ENCODE measurements at regions not wholly inside any gene's neighbourhood (a gene's known extent, or its start where the extent isn't known, plus 50 kb on each side); places are given as distances from the start of the nearest gene placed in this dataset.

DNA sequence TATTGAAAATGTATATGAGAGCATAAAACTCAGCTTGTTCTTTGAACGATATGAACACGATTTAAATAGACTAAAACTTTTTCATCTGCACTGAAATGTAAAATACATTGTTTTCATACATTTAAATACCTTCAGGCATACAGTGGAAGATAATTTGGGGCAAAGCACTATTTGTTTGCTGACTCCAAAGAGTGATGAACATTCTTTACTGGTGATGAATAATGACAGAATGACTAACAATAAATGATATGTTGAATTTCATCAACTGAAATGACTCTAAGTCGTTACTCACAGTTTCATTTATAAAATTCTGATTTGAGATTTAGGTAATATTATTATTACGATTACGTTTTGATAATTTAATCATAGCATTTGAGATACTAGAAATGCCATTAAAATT lies 1160.1 kb downstream of the NLGN4X start:
- DNase-seq = no peak
- no CpG with 5 or more reads among the region's 5 CpGs for WGBS (ENCODE audit: insufficient coverage, low lambda C conversion rate)
- Histone ChIP-seq H3K4me3 (ENCODE audit: low read length) (no peak overlapping the region), H3K27me3 (ENCODE audit: control insufficient read depth, insufficient read depth, low read length) (no peaks in the 10 kb centered on the region), H3K27ac (ENCODE audit: low read length) (no peak overlapping the region), H3K36me3 (ENCODE audit: control insufficient read depth, insufficient read depth, low read length) (no peaks in the 10 kb centered on the region), H3K4me1 (ENCODE audit: control insufficient read depth, insufficient read depth, low read length) (no peaks in the 10 kb centered on the region), H3K9me3 (ENCODE audit: control insufficient read depth, low read depth, low read length) (no peaks in the 10 kb centered on the region)

DNA sequence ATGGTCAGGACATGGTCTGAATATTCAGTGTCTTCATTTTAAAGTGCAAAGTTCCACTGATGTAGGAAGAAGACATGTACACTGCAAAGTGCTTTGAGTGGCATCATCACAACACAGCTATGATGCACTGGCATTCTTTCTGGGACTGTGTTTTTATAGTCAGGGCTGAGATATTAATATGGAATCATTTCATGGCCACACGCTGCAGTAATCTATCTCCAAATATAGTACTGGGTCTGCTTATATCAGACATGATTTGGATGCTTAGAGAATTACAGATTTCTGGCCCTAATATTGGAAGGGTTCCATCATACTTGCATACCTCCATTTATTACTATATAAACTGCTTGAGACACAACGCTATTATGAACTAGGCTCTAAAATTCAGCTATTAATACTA lies 1170.9 kb downstream of the NLGN4X start:
- H3K4me1 ChIP-seq (ENCODE audit: control insufficient read depth, insufficient read depth, low read length) = peaks cover under 1% of the 10 kb centered on the region
- 100% methylated on average over 1 of the region's 2 CpGs for WGBS (ENCODE audit: insufficient coverage, low lambda C conversion rate)
- no peak overlapping the region for H3K4me3 ChIP-seq (ENCODE audit: low read length)
- H3K36me3 ChIP-seq (ENCODE audit: control insufficient read depth, insufficient read depth, low read length) = no peaks in the 10 kb centered on the region
- peak in 1 of 2 donors; percentile 1 for DNase-seq
- no peak overlapping the region for H3K27ac ChIP-seq (ENCODE audit: low read length)
- no peaks in the 10 kb centered on the region for H3K27me3 ChIP-seq (ENCODE audit: control insufficient read depth, insufficient read depth, low read length)
- H3K9me3 ChIP-seq (ENCODE audit: control insufficient read depth, low read depth, low read length) = no peaks in the 10 kb centered on the region

DNA sequence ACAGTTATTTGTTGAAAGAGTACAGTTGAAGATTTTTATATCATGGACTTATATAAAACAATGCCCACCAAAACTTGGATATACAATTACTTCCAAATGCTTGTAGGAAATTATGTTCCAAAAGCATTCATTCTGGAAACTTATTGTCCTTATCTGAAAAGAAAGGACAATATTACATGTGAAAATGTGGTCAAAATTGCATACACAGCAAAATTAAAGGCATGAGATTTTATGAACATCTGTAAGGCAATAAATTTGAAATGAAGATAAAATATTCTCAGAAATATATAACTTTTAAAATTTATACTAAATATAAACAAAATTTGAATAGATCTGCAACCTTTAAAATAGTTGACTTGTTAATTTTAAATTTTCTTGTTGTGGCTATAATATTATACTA lies 1173.8 kb downstream of the NLGN4X start:
- no peaks in the 10 kb centered on the region for H3K9me3 ChIP-seq (ENCODE audit: control insufficient read depth, low read depth, low read length)
- no peak overlapping the region for H3K4me3 ChIP-seq (ENCODE audit: low read length)
- no peaks in the 10 kb centered on the region for H3K36me3 ChIP-seq (ENCODE audit: control insufficient read depth, insufficient read depth, low read length)
- no peaks in the 10 kb centered on the region for H3K27me3 ChIP-seq (ENCODE audit: control insufficient read depth, insufficient read depth, low read length)
- no peak overlapping the region for H3K27ac ChIP-seq (ENCODE audit: low read length)
- no peak for DNase-seq
- peaks cover 4% of the 10 kb centered on the region for H3K4me1 ChIP-seq (ENCODE audit: control insufficient read depth, insufficient read depth, low read length)

DNA sequence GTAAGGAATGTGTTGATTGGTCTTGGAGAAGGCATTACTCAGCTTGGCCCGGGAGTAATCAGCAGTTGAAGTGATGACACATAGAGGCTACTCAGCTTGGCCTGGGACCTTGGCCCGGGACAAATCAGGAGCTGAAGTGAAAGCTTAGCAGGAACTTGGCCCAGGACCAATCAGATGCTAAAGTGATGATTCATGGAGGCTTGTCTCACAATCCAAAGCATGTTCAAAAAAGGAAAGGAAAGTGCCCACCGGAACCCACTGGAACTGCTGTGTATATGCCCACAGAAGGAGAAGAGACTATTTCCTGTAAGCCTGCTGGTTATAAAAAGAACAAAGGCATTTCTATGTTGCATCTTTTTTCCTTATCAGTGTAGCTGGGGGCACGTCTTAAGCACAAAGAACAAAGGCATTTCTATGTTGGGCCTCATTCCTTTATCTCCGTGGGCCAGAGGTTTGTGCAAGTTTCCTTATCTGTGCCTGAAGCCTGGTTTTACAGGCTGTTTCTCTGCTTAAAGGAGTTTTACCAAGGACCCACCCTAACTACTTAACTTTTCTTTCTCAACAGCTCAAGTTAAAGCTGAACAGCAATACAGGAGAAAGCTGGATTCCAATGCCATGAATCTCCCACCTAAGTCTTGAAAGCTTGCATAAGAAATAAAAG lies 1176.7 kb downstream of the NLGN4X start:
- H3K27ac ChIP-seq (ENCODE audit: low read length) = peak overlapping the region; percentile 53
- H3K4me3 ChIP-seq (ENCODE audit: low read length) = no peak overlapping the region
- no peaks in the 10 kb centered on the region for H3K36me3 ChIP-seq (ENCODE audit: control insufficient read depth, insufficient read depth, low read length)
- H3K4me1 ChIP-seq (ENCODE audit: control insufficient read depth, insufficient read depth, low read length) = peaks cover 4% of the 10 kb centered on the region
- H3K27me3 ChIP-seq (ENCODE audit: control insufficient read depth, insufficient read depth, low read length) = no peaks in the 10 kb centered on the region
- DNase-seq = peak; percentile 69 to 83
- no CpG with 5 or more reads among the region's 5 CpGs for WGBS (ENCODE audit: insufficient coverage, low lambda C conversion rate)
- no peaks in the 10 kb centered on the region for H3K9me3 ChIP-seq (ENCODE audit: control insufficient read depth, low read depth, low read length)

DNA sequence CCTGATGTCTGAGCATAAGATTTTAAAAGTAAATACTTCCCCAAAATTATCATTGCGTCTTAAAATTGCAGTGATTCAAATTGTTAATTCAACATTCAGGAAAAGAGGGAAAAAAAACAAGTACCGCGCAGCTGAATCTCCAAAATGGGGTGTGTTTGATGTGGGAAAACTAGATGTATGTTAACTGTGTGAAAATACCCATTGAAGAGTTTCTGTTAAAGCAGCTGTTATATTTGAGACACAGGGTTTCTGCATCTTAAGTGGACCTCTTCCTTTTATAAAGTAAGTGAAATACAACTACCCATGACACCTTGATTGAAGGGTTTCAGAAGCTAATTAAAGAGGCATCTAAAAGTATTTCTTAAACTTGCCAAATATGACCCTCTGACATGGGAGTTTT lies 1186.1 kb downstream of the NLGN4X start:
- no peaks in the 10 kb centered on the region for H3K27me3 ChIP-seq (ENCODE audit: control insufficient read depth, insufficient read depth, low read length)
- H3K9me3 ChIP-seq (ENCODE audit: control insufficient read depth, low read depth, low read length) = no peaks in the 10 kb centered on the region
- no CpG with 5 or more reads among the region's 3 CpGs for WGBS (ENCODE audit: insufficient coverage, low lambda C conversion rate)
- no peaks in the 10 kb centered on the region for H3K36me3 ChIP-seq (ENCODE audit: control insufficient read depth, insufficient read depth, low read length)
- no peak overlapping the region for H3K27ac ChIP-seq (ENCODE audit: low read length)
- no peak for DNase-seq
- H3K4me1 ChIP-seq (ENCODE audit: control insufficient read depth, insufficient read depth, low read length) = no peaks in the 10 kb centered on the region
- H3K4me3 ChIP-seq (ENCODE audit: low read length) = no peak overlapping the region

DNA sequence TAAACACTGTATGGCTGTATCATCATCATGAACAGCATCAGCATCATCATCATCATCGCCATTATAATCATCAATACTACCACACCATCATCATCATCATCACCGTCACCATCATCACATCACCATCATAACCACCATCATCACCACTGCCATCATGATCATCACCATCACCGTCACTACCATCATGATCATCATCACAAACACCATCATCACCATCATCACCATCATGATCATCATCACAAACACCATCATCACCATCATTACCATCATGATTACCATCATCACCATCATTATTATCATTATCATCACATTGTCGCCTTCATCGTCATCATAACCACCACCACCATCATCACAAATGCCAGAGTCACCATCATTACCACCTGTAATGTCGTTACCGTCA lies 1196.9 kb downstream of the NLGN4X start:
- Histone ChIP-seq H3K4me1 (ENCODE audit: control insufficient read depth, insufficient read depth, low read length) (no peaks in the 10 kb centered on the region), H3K4me3 (ENCODE audit: low read length) (no peak overlapping the region), H3K36me3 (ENCODE audit: control insufficient read depth, insufficient read depth, low read length) (no peaks in the 10 kb centered on the region), H3K9me3 (ENCODE audit: control insufficient read depth, low read depth, low read length) (no peaks in the 10 kb centered on the region), H3K27me3 (ENCODE audit: control insufficient read depth, insufficient read depth, low read length) (no peaks in the 10 kb centered on the region), H3K27ac (ENCODE audit: low read length) (no peak overlapping the region)
- WGBS (ENCODE audit: insufficient coverage, low lambda C conversion rate) = 100% methylated on average over 1 of the region's 7 CpGs
- DNase-seq = no peak

DNA sequence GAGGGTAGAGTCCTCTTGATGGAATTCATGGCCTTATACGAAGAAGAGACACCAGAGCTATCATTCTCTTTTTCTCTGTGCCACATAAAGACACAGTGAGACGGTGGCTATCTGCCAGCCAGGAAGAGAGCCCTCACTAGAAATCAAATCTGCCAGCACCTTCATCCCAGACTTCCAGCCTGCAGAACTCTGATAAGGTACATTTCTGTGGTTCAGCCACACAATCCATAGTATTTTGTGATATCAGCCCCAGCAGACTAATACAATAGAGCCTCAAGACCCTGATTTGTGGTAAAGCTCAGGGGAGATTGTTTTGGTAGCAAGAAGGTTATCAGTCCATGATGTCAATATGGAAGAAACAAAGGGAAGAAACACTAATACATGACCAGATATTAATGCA lies 1213.2 kb downstream of the NLGN4X start:
- Histone ChIP-seq H3K4me1 (ENCODE audit: control insufficient read depth, insufficient read depth, low read length) (no peaks in the 10 kb centered on the region), H3K36me3 (ENCODE audit: control insufficient read depth, insufficient read depth, low read length) (no peaks in the 10 kb centered on the region), H3K27me3 (ENCODE audit: control insufficient read depth, insufficient read depth, low read length) (no peaks in the 10 kb centered on the region), H3K27ac (ENCODE audit: low read length) (no peak overlapping the region), H3K9me3 (ENCODE audit: control insufficient read depth, low read depth, low read length) (no peaks in the 10 kb centered on the region), H3K4me3 (ENCODE audit: low read length) (no peak overlapping the region)
- no peak for DNase-seq
- no CpG with 5 or more reads among the region's 2 CpGs for WGBS (ENCODE audit: insufficient coverage, low lambda C conversion rate)

DNA sequence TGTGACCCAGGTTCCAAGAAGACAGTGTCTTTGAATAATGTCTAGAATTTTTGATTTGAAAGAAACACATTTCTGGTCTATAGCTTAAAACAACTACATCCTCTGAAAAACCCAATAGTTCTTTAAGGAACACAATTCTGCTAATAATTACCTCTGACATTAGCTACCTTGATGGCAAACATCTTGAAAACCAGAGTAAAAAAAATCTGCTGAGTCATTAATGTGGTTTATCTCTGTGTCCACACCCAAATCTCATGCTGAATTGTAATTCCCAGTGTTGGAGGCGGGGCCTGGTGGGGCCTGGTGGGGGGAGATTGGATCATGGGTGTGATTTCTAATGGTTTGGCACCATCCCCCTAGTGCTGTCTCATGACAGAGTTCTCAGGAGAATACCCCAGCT lies 1233.8 kb downstream of the NLGN4X start:
- H3K36me3 ChIP-seq (ENCODE audit: control insufficient read depth, insufficient read depth, low read length) = no peaks in the 10 kb centered on the region
- H3K4me3 ChIP-seq (ENCODE audit: low read length) = no peak overlapping the region
- no peak for DNase-seq
- no CpG with 5 or more reads among the region's 1 CpG for WGBS (ENCODE audit: insufficient coverage, low lambda C conversion rate)
- no peaks in the 10 kb centered on the region for H3K9me3 ChIP-seq (ENCODE audit: control insufficient read depth, low read depth, low read length)
- H3K27ac ChIP-seq (ENCODE audit: low read length) = no peak overlapping the region
- no peaks in the 10 kb centered on the region for H3K4me1 ChIP-seq (ENCODE audit: control insufficient read depth, insufficient read depth, low read length)
- H3K27me3 ChIP-seq (ENCODE audit: control insufficient read depth, insufficient read depth, low read length) = no peaks in the 10 kb centered on the region

DNA sequence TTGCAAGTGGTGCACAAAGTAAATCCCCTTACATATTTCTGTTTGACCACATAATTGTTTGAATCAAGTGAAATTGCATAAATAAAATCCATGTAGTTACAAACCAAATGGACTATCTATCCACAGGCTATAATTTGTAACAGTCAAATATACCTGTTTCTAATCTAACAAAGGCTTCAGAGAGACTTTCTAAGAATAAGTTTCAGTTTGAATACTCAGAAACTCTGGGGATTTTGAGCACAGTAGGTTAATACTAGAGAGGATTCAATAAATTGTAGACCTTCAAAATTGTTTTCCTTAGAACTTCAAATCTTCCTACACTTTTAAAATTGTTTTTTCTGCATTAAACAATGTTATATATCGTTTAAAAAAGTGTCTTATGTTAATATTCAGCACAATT lies 1250.1 kb downstream of the NLGN4X start:
- DNase-seq = no peak
- no peaks in the 10 kb centered on the region for H3K4me1 ChIP-seq (ENCODE audit: control insufficient read depth, insufficient read depth, low read length)
- H3K9me3 ChIP-seq (ENCODE audit: control insufficient read depth, low read depth, low read length) = no peaks in the 10 kb centered on the region
- WGBS (ENCODE audit: insufficient coverage, low lambda C conversion rate) = no CpG with 5 or more reads among the region's 1 CpG
- H3K27ac ChIP-seq (ENCODE audit: low read length) = no peak overlapping the region
- no peaks in the 10 kb centered on the region for H3K27me3 ChIP-seq (ENCODE audit: control insufficient read depth, insufficient read depth, low read length)
- no peaks in the 10 kb centered on the region for H3K36me3 ChIP-seq (ENCODE audit: control insufficient read depth, insufficient read depth, low read length)
- H3K4me3 ChIP-seq (ENCODE audit: low read length) = no peak overlapping the region

DNA sequence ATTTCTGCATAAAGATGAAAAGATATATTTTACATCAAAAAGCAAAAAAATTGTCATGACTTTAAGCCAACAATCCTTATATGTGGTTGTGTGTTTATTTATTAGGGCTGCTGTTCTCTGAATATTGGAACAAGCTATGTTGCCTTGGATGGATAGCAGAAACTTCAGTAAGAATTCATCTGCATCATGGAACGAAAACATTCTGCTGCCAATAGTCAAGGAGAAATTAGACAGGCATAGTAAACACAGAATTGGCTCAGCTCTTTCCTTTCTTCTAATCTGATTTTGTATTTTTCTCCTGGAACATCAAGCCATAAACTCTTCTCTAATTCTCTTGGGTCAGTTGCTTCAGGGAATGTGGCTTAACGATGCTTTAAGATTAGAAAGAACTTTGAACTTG lies 1257.0 kb downstream of the NLGN4X start:
- no CpG with 5 or more reads among the region's 2 CpGs for WGBS (ENCODE audit: insufficient coverage, low lambda C conversion rate)
- Histone ChIP-seq H3K4me1 (ENCODE audit: control insufficient read depth, insufficient read depth, low read length) (no peaks in the 10 kb centered on the region), H3K36me3 (ENCODE audit: control insufficient read depth, insufficient read depth, low read length) (no peaks in the 10 kb centered on the region), H3K4me3 (ENCODE audit: low read length) (no peak overlapping the region), H3K27me3 (ENCODE audit: control insufficient read depth, insufficient read depth, low read length) (no peaks in the 10 kb centered on the region), H3K27ac (ENCODE audit: low read length) (no peak overlapping the region), H3K9me3 (ENCODE audit: control insufficient read depth, low read depth, low read length) (no peaks in the 10 kb centered on the region)
- peak in 1 of 2 donors; percentile 1 for DNase-seq

DNA sequence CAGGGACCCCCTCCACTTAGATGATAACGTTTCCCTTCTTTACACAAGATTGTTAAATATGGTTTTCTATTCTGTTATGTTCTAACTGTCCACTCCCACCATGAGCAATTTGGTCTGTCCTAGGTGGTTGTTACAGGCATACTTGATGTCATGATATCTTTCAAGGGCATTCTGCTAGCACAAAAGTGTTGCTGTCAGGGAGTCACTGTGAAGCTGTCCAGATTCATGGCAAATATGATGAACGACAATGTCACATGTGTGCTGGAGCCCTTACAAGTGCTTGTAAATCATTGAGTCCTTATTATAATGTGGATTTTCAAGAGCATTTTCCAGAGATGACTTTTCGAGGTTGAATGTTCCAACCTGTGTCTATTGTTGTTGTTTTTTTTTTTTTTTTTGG lies 1250.7 kb upstream of the PRKX start:
- DNase-seq = no peak
- H3K9me3 ChIP-seq (ENCODE audit: control insufficient read depth, low read depth, low read length) = no peaks in the 10 kb centered on the region
- no peaks in the 10 kb centered on the region for H3K4me1 ChIP-seq (ENCODE audit: control insufficient read depth, insufficient read depth, low read length)
- no peak overlapping the region for H3K4me3 ChIP-seq (ENCODE audit: low read length)
- WGBS (ENCODE audit: insufficient coverage, low lambda C conversion rate) = no CpG with 5 or more reads among the region's 3 CpGs
- no peaks in the 10 kb centered on the region for H3K36me3 ChIP-seq (ENCODE audit: control insufficient read depth, insufficient read depth, low read length)
- H3K27ac ChIP-seq (ENCODE audit: low read length) = no peak overlapping the region
- H3K27me3 ChIP-seq (ENCODE audit: control insufficient read depth, insufficient read depth, low read length) = no peaks in the 10 kb centered on the region

All from large intestine (tissue), 3 donors.